Adrenal gland (tissue), 5 donors: ENCODE measurements at regions not wholly inside any gene's neighbourhood (a gene's known extent, or its start where the extent isn't known, plus 50 kb on each side); places are given as distances from the start of the nearest gene placed in this dataset.
"Not testable (repeated sequence)": the region's sequence is repeated elsewhere in the genome, so short reads cannot be mapped to it uniquely, and the experiment has no call there.

Experiments
- CTCF ChIP-seq, 6 experiments: fragments of 450-650 bp in 4 of 6; fragments of 200-600 bp in 2 of 6; sonication (generic) in 1 of 6; IDR thresholded peaks; 1 replicate in 5 of 6; 2 replicates in 1 of 6; pipeline versions ENCODE4 v1.5.1 to v1.8.0; 2016 to 2021; ENCODE audit warnings: antibody characterized with exemption in 6 of 6, mild to moderate bottlenecking in 2 of 6, moderate library complexity in 1 of 6
- POLR2A ChIP-seq, 2 donors: fragments of 450-650 bp; IDR thresholded peaks; one replicate each; pipeline ENCODE4 v1.6.1; 2017; ENCODE audit warnings: antibody characterized with exemption in 2 of 2, mild to moderate bottlenecking in 2 of 2, moderate library complexity in 1 of 2
- donor health status: DM: no; HTN: no; CAD: no.

GRCh38 chr14:38634913-38635312, 379.0 kb upstream of the CLEC14A start:
- not testable (repeated sequence) for TF ChIP-seq CTCF, POLR2A (IDR thresholded peaks at IDR 0.05)
